ENCODE measurements at regions not wholly inside any gene's neighbourhood (a gene's known extent, or its start where the extent isn't known, plus 50 kb on each side); places are given as distances from the start of the nearest gene placed in this dataset.
A peak's percentile ranks its signal among the peaks of the same experiment; 100 is the strongest.

DNA sequence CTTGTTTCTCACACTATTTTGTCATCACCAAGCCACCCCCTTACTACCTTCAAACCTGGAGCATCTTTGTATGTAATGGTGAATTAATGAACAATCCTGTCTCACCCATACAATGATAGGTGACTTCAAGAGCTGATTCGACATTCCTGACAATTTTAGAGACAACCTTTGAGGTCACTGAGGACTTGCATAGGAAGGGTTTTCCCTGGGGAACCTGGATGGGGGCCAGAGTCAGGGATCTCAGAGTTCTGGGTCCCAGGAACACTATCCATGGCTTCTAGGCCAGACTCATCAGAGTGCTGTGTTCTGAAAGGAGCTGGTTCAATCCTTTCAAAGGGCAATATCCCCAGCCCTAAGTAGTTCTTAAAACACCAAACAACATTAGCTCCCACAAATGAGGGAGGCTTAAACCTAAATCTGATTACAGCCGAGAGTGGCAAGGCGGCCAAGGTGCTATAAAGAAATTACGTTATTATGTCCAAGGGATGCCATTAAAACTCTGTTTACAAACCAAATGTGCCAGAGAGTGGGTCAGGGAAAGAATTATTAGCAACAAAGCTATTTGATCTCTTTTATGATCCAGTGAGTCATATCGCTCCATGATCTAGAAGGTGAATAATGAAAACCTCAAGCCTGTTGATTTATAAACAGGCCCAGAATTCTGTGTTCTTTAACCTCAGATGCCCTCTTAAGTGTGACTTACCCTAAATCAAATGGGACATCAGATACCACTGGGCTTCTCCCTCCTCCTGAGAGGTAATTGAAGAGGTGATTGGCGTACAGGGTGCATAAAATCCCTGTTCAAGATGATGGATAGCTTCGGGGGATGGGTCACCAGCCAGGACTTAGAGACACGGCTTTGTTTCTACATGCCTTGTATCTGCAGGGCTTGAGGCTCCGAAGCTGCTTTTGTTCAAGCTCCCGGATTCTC, 230.2 kb upstream of the TBX3 start:
- no peak for DNase-seq (ENCODE audit: low read depth in 2 of 2)

DNA sequence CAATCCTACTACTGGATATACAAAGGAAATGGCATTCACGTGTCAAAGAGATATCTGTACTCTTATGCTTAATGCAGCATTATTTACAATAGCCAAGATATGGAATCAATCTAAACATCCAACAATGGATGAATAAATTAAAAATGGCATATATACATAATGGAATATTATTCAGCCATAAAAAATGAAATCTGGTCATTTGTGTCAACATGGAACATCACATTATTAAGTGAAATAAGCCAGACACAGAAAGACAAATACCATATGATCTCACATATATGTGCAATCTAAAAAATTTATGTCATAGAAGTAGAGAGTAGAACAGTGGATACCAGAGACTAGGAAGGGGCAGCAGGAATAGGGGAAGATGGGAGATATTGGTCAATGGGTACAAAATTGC, 228.8 kb upstream of the TBX3 start:
- DNase-seq (ENCODE audit: low read depth in 2 of 2): no peak

DNA sequence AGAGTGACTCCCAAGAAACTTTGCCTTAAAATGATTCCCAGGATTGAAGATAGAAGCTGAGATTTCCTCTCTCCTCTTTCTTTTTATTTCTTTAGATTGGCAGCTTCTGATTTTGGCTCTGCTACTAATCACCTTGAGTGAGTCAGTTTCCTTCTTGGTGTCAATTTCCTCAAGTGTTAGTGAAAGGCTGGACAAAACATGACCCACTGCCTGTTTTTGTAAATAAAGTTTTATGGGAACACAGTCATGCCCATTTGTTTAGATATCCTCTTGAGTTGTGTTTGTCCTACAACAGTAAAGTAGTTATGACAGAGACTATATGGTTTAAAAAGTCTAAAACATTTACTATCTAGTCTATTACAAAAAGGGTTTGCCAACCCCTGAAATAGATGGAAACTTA, 227.2 kb upstream of the TBX3 start:
- DNase-seq (ENCODE audit: low read depth in 2 of 2): no peak

DNA sequence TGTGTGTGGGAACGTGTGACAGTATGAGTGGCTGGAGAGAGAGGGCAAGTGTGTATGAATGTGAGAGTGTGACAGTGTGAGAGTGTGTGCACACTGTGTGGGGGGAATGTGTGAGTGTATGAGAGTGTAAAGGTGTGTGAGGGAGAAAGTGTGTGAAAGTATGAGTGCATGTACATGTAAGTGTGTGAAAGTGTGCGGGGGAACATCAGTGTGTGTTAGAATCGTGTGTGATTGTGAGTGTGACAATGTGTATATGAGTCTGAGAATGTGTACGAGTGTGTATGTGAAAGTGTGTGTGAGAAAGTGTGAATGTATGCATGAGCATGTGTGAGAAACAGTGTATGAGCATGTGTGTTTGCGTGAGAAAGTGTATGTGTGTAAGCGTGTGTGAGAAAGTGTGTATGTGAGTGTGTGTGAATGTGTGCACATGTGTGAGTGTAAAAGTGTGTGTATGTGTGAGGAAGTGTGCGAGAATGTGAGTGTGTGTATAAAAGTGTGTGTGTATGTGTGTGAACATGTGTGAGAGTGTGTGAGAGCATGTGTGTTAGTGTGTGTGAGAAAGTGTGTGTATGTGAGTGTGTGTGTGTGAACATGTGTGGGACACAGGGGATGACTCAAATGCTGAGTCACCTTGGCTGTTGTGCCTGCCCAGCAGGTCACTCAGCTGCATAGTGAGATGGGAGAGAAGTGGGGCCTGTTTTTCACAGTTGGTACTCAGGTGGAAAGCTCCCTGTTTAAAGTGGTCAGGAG, 220.5 kb upstream of the TBX3 start:
- no peak for DNase-seq (ENCODE audit: low read depth in 2 of 2)

DNA sequence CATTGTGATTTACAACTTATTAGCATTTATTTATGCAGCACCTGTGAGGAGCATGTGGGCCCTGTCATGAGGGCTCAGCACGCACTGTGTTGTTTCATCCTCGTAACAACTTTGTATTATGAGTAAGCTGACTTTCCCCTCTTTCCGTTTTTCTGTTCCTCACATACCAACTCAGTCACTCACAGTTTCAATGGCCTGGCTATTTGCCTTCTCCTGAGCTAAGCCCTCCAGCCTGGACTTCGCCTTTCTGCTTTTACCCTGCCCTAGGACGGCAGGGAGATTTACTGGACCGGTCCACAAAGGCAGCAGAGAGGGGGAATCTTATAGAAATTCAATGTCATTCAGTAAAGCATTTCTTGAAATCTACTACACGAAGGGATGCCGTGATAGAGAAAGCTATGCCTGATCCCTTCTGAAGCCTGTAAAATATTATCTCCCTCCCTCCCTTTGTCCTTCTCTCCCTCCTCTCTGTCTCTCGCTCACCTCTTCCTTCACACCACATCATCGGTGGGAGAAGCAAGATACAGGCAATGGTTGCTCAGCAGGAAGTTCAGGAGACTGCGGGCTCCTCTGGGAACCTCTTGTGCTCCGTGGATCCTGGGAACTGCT, 219.2 kb upstream of the TBX3 start:
- DNase-seq (ENCODE audit: low read depth in 2 of 2): peak; percentile 57 to 62

DNA sequence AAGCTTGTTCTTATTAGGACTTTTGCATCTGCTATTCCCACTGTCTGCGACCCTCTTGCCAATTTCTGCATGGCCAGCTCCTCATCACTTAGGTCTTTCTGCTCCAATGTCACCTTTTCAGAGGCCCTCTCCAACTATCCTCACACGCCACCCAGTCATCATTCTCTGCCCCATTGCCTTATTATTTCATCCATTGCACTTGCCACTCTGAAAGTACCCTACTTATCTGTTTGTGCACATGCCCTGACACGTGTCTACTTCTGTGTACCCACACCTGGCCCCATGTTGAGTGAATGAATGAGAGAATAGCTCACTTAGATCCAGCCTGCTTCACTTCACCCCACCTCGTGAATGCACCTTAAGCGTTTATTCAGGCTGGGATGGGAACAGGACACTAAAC, 218.7 kb upstream of the TBX3 start:
- no peak for DNase-seq (ENCODE audit: low read depth in 2 of 2)

DNA sequence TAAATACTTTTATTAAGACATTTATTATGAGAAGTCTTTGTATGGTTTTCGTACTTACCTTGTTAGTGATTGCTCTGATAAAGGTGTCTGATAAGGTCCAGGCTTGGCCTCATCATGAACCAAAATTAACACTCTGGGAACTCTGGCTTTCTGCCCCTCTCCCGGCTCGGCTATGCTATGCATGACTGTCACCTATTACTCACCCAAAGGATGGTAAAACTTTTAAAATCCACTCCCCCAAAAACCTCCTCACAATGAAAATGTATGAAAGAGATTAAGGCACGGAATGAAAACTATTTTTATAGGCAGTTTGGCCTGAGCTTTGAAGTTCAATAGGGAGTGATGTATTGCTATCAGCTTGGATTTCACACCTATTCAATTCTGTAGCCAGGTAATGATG, 217.3 kb upstream of the TBX3 start:
- no peak for DNase-seq (ENCODE audit: low read depth in 2 of 2)

DNA sequence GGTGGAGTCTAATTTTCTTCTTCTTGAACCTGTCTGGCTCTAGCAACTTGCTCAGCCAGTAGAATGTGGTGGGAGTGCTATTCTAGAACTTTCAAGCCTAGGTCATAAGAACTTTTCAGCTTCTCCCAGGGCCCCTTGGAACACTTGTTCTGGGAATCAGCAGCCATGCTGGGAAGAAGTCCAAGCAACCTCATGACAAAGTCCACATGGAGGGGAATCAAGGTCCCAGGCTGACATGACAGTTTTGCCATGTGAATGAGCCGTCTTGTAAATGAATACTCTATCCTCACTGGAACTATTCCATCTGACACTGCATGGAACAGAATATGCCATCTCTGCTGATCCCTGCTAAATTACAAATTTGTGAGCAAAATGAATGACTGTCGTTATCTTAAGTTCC, 214.2 kb upstream of the TBX3 start:
- no peak for DNase-seq (ENCODE audit: low read depth in 2 of 2)

DNA sequence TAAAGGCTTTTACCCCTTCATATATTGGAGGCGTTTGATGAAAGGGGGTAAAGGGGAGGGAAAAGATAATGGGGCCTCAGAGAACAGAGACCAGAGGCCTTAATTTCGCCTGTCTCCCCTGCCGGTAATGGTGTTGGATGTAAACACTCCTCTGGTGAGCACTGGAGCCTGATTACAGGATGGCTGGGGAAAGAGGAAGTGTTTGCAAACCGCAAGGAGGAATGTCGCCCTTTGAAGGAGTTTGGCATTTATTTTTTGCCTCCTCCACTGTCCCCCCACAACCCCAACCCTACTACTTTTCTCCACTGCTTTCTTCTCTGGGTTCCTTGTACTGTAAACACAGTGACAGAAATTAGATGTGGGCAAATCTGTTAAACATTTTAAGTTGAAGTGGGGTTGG, 211.9 kb upstream of the TBX3 start:
- DNase-seq (ENCODE audit: low read depth in 2 of 2): no peak

DNA sequence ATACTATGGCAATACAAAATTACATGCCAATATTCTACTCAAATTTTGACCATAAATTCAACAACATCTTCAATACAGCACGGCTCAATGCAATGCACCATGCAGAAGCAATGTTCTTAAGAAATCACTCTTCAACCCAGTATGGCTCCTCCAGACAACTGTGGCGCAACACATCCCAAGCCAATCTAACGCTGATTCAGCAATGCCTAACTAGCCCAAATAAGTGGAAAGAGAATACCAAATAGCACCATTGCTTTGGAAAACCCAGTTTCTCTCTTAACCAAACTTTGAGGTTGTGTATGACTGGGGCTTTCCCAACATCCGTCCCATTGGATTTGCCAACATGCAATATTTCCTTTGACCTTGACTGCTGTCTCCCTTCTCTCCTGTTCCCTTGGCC, 211.1 kb upstream of the TBX3 start:
- no peak for DNase-seq (ENCODE audit: low read depth in 2 of 2)

DNA sequence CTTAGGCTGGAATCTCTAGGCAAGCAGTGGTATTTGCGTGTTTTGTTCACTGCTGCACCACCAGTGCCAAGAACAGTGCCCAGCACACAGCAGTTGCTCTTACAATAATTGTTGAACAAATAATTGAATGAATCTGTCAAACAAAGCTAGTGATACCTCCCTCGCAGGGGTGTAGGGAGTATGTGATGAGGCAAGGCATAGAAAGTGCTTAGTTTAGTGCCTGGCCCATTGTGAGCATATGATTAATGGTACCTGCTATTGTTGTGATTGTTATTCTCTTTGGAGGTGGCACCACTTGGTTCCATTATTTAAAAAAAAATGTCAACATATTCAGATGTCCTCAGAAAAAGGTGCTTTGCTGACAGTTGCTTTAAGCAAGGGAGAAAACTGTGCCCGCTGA, 210.1 kb upstream of the TBX3 start:
- no peak for DNase-seq (ENCODE audit: low read depth in 2 of 2)

DNA sequence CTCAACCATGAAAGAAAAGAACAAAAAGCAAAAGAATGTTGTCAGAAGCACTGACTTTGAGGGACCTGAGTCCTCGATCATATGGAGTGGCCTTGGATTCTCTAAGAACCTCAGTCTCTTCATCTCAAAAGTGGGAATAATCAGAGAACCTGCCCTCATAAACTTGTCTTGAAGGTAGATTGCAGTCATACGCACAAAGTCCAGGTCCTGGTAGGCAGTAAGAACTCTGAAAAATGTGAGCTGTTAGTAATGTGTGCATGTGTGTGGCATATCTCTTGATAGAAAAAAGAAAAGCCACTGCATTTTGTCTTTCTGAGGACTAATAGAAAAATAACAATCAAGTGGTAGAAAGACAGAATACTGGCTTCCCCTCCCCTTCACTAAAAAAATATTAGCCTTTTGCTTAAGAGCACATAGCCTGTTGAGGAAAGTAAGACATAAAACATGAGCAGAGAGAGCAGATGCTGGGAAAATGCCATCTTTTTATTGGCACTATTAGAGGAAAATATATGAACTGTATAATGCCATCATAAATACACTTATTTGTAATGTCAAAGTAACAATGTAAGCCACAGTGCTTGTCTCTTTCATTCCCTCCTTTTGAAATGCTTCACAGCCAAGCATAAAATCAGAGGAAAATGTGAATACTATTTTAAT, 205.1 kb upstream of the TBX3 start:
- no peak for DNase-seq (ENCODE audit: low read depth in 2 of 2)

DNA sequence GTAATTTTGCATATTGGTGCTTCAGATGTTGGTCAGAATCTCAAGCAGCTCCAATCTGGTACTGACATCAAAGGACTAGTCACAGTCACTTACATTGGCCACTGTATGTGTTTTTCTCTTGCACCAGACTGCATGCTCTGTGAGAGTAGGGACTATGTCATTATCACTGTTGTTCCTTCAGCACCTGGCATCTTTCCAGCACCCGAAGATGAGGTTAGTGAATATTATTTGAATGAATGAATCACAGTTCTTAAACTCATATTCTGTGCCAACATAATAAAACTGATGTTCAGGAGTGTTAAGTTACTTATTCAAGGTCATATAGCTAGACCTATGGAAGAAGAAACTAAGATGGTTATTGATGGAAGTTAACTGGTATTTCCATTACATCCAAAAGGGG, 204.5 kb upstream of the TBX3 start:
- DNase-seq (ENCODE audit: low read depth in 2 of 2): no peak

DNA sequence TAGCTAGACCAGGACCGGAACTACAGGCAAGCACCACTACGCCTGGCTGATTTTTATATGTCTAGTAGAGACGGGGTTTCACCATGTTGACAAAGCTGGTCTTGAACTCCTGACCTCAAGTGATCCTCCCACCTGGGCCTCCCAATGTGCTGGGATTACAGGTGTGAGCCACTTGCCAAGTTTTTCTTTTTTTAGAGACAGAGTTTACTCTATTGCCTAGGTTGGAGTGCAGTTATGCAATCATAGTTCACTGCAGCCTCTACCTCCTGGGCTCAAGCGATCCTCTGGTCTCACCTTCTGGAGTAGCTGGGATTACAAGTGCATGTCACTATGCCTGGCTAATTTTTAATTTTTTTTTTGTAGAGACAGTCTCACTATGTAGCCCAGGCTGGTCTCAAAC, 201.5 kb upstream of the TBX3 start:
- no peak for DNase-seq (ENCODE audit: low read depth in 2 of 2)

DNA sequence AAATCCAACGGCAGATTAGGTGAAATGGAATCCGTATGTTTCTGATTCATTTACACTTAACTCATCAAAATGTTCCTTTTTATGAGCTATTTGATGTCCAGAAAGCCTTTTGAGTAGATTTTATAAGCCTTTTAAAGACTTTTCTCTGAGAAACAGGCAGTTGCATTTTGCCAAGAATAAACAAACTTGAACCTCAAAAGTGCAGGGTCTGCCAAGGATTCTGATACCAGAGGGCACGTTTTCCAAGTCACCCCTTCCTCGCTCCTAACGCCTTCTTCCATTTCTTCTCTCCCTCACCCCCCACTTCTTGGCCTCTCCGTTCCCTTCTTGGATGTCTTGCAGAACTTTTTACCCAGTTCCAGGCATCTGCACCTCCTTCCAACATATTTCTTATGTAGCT, 200.6 kb upstream of the TBX3 start:
- DNase-seq (ENCODE audit: low read depth in 2 of 2): no peak

DNA sequence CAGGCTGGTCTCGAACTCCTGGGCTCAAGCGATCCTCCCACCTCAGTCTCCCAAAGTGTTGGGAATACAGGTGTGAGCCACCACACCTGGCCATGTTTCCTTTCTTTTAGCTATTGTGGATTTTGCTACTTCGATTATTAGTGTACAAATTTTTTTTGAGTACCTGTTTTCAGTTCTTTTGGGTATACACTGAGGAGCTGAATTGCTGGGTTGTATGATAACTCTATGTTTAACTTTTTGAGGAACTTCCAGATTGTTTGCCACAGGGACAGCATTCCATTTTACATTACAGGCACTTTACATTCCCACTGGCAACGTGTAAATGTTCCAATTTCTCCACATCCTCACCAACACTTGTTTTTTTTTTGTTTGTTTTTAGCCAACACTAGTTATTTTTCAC, 198.1 kb upstream of the TBX3 start:
- no peak for DNase-seq (ENCODE audit: low read depth in 2 of 2)

DNA sequence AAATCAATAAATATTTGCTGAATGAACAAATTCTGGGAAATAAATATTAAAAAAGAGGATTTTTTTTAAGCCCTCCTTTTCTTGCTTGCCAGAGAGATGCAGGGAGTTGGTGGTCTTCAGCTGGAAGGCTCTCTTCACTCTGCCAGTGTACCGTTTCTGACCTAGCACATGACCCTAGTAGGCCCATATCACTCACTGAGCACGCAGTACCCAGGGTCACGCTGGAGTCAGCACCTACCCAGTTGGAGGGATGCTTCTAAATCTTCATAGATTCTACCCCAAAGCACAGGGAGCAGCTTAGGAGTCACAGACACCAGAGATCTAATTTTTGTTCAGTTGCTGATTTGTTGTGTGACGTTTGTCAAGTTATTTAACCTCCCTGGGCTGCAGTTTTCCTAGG, 195.4 kb upstream of the TBX3 start:
- no peak for DNase-seq (ENCODE audit: low read depth in 2 of 2)

DNA sequence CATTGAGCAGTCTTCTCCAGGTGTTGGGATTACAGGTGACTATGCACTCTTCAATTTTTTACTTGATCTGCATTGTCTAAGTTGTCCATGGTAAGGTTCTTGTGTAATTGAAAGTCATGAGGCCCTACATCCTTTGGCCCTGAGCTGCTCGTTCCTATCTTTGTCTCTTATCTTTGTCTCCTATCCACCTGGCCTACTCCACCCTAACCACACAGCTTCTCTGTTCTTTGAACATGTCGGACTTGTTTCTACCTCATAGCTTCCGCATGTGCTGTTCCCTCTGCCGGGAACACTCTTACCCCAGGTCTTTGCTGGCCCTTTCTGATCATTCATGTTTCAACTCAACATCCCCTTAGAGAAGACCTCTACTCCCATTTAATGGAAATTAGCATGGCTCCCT, 194.8 kb upstream of the TBX3 start:
- DNase-seq (ENCODE audit: low read depth in 2 of 2): no peak

DNA sequence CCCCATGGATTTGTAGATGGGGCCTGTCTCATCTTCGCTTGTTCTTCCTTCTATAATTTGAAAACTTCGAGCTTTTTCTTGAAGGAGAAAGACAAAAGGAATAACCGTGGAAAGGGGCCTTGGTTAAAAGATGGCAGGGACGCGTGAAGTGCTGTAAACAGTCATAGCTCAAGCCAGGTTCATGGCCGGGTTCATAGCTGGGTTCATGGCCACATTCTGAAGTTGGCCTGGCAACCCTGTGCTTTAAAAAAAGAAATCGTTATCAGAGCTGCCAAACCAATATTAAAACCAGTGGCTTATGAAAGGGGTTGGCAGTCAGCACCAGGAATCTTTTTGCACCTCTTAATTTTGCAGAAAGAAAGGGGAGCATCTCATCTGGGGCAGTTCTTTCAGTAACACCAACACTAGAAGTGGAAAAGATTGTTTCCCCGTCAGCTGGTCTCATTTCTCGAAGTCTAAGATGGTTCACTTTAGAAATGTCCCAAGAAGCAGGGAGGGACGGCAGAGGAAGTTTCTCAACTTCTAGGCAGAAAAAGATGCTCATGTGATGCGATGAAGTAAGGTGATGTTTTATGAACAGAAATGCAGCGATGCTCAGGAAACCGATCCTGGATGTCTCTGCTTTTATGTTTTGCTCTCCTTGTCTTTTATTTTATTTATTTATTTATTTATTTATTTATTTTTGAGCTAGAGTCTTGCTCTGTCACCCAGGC, 193.1 kb upstream of the TBX3 start:
- DNase-seq (ENCODE audit: low read depth in 2 of 2): no peak

DNA sequence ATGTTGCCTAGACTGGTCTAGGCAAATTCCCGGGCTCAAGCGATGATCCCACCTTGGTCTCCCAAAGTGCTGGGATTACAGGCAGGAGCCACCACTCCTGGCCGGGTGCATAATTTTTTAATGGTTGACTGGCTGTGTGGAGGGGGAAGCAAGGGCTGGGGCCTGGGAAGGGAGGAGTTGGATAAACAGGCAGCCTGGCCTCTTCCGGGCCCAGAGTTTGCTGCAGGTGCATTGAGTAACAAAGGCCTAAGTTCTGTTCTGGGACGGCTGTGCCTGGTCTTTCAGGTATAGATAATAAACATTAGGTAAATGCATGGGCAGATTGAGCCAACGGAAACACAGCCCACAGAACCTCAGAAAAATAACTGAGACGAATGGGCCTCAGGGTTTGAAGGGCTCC, 191.3 kb upstream of the TBX3 start:
- no peak for DNase-seq (ENCODE audit: low read depth in 2 of 2)

DNA sequence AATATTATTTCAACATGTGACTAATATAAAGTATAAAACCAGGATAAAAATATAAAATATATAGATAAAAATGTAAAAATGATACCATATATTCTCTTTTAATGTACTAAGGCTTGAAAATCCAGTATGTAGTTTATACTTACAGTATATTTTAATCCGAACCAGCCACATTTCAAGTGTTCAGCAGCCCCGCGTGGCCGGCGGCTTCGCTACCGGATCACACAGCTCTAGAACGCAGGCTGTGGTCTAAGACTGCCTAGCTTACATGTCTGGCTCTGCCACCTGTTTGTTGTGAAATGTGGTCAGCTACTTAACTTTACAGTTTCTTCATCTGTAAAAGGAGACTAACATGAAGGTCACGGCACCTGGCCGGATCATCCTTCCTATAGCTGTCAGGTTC, 189.7 kb upstream of the TBX3 start:
- no peak for DNase-seq (ENCODE audit: low read depth in 2 of 2)
